A673 (cell line): ENCODE measurements at regions not wholly inside any gene's neighbourhood (a gene's known extent, or its start where the extent isn't known, plus 50 kb on each side); places are given as distances from the start of the nearest gene placed in this dataset.

Experiments used
- EZH2 ChIP-seq: fragments of 200-600 bp; sonication (generic); IDR thresholded peaks from 2 replicates; pipeline ENCODE4 v1.6.1; 2017; ENCODE audit warnings: borderline replicate concordance, low read depth, mild to moderate bottlenecking, mixed read lengths, antibody characterized with exemption, low read length; ENCODE audit not compliant: poor library complexity, severe bottlenecking
- TF ChIP-seq, protein P1 (sequence below): fragments of 300-800, 200-600 bp; sonication (generic); conservative IDR thresholded peaks from 2 replicates; pipeline ENCODE4 v1.5.1; 2017; ENCODE audit warnings: low read depth, mild to moderate bottlenecking, antibody characterized with exemption, low read length, moderate library complexity, mixed read lengths

DNA sequence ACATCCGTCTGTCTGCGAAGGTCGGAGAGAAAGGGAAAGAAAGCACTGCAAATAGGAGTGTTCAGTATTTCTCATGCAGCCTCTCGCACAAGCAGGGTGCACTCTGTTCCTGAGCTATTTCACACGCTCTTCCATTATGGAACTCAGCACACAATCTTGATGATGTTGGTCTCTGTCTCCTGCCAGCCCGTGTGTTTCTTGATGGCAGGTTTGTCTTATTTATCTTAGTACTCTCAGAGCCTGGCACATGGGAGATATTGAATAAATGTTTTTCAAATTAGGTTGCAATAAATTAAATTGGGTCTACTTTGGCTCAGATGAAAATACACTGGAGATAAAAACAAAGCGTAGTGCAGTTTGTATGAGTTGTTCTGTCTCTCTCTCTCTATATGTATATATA is 134.9 kb upstream of the ETS2 start:
- TF ChIP-seq, protein P1, sequence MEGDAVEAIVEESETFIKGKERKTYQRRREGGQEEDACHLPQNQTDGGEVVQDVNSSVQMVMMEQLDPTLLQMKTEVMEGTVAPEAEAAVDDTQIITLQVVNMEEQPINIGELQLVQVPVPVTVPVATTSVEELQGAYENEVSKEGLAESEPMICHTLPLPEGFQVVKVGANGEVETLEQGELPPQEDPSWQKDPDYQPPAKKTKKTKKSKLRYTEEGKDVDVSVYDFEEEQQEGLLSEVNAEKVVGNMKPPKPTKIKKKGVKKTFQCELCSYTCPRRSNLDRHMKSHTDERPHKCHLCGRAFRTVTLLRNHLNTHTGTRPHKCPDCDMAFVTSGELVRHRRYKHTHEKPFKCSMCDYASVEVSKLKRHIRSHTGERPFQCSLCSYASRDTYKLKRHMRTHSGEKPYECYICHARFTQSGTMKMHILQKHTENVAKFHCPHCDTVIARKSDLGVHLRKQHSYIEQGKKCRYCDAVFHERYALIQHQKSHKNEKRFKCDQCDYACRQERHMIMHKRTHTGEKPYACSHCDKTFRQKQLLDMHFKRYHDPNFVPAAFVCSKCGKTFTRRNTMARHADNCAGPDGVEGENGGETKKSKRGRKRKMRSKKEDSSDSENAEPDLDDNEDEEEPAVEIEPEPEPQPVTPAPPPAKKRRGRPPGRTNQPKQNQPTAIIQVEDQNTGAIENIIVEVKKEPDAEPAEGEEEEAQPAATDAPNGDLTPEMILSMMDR = no peak
- no peak for TF ChIP-seq EZH2
